ENCODE measurements at regions not wholly inside any gene's neighbourhood (a gene's known extent, or its start where the extent isn't known, plus 50 kb on each side); places are given as distances from the start of the nearest gene placed in this dataset.

DNA sequence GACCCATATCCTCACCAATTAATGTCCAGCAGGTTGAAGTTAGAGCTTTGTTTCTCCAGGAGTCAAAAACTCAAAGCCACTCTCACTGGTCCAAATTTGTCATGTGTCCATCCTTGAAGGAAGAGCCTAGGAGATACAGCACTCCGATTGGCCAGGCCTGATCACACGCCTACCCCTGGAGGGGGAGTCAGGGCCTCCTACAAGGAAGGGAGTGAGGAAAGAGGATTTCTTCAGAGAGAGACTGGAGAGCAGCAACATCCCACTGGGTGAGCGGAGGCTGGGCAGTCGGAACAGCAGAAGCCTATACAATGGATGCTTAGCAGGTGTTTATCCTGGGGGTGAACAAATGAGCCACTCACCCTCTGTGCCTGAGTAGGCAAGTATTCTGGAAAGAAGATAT is 113.9 kb downstream of the TRIM29 start:
- dilution Hi-C loops (cut with MboI; ENCODE audit: extremely low pct_ligation_motif_present, low sequenced_read_pairs) (no loop called here), intact Hi-C loops (cut with micrococcal nuclease) (no loop called here)
- Histone ChIP-seq H3K9ac (replicated peaks; ENCODE audit: extremely low read depth, insufficient read depth, low read length) (no peak overlapping the region), H3K27ac (ENCODE audit: insufficient read depth, low read depth, low read length) (no peak overlapping the region), H3K9me3 (replicated peaks; ENCODE audit: control insufficient read depth, insufficient read depth, low read length) (no peaks in the 10 kb centered on the region), H3K79me2 (ENCODE audit: control insufficient read depth, insufficient read depth, low read length) (no peaks in the 10 kb centered on the region), H3K4me3 (replicated peaks in 1 of 3; ENCODE audit: insufficient read depth in 1 of 3, low read depth in 1 of 3, low read length in 3 of 3) (no peak overlapping the region), H3K4me1 (ENCODE audit: control insufficient read depth, extremely low read depth, insufficient read depth, low read length) (no peaks in the 10 kb centered on the region), H4K20me1 (replicated peaks; ENCODE audit: control insufficient read depth, extremely low read depth, insufficient read depth, low read length) (no peaks in the 10 kb centered on the region), H3K36me3 (ENCODE audit: control insufficient read depth in 2 of 2, extremely low read depth in 1 of 2, insufficient read depth in 2 of 2, low read length in 2 of 2) (no peaks in the 10 kb centered on the region), H3K9me1 (replicated peaks; ENCODE audit: control insufficient read depth, extremely low read depth, insufficient read depth, low read length) (no peaks in the 10 kb centered on the region), H3K27me3 (ENCODE audit: control insufficient read depth in 2 of 2, insufficient read depth in 2 of 2, low read length in 2 of 2) (no peaks in the 10 kb centered on the region), H3K4me2 (ENCODE audit: insufficient read depth, low read length) (no peak overlapping the region), H2AFZ (ENCODE audit: low read depth, low read length) (no peak overlapping the region)
- TF ChIP-seq, protein P1, sequence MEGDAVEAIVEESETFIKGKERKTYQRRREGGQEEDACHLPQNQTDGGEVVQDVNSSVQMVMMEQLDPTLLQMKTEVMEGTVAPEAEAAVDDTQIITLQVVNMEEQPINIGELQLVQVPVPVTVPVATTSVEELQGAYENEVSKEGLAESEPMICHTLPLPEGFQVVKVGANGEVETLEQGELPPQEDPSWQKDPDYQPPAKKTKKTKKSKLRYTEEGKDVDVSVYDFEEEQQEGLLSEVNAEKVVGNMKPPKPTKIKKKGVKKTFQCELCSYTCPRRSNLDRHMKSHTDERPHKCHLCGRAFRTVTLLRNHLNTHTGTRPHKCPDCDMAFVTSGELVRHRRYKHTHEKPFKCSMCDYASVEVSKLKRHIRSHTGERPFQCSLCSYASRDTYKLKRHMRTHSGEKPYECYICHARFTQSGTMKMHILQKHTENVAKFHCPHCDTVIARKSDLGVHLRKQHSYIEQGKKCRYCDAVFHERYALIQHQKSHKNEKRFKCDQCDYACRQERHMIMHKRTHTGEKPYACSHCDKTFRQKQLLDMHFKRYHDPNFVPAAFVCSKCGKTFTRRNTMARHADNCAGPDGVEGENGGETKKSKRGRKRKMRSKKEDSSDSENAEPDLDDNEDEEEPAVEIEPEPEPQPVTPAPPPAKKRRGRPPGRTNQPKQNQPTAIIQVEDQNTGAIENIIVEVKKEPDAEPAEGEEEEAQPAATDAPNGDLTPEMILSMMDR (IDR thresholded peaks at IDR 0.05; ENCODE audit: extremely low read depth in 1 of 2, insufficient read depth in 1 of 2, low read depth in 1 of 2, low read length in 2 of 2), result no peak
- TF ChIP-seq MYC (IDR thresholded peaks at IDR 0.05; ENCODE audit: low read depth, low read length) (no peak), POLR2AphosphoS5 (IDR thresholded peaks at IDR 0.05; ENCODE audit: insufficient read depth, low read depth, low read length) (no peak), GATA2 (IDR thresholded peaks at IDR 0.05; ENCODE audit: insufficient read depth, insufficient read length, low read depth, low read length) (no peak), JUN (IDR thresholded peaks at IDR 0.05; ENCODE audit: borderline replicate concordance, insufficient read depth, insufficient read length, low read depth) (no peak), POLR2A (IDR thresholded peaks at IDR 0.05; ENCODE audit: low read depth, low read length) (no peak), EZH2 (IDR thresholded peaks at IDR 0.05; ENCODE audit: borderline replicate concordance, low read depth, low read length, severe bottlenecking) (no peak), FOS (IDR thresholded peaks at IDR 0.05; ENCODE audit: borderline replicate concordance, insufficient read depth, low read length) (no peak)
- TF ChIP-seq, protein P2, sequence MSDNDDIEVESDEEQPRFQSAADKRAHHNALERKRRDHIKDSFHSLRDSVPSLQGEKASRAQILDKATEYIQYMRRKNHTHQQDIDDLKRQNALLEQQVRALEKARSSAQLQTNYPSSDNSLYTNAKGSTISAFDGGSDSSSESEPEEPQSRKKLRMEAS (IDR thresholded peaks at IDR 0.05; ENCODE audit: insufficient read depth, insufficient read length), result no peak
- POLR2A ChIA-PET, result no interaction called here
- DNase-seq (ENCODE audit: low read depth, low spot score), result no peak
- BruUV-seq (replicated peaks), result no TSS peak
- CTCF ChIA-PET, result no interaction called here
- no peak for FAIRE-seq

Data from endothelial cell of umbilical vein (primary cell).